Epithelial cell of proximal tubule (primary cell): ENCODE measurements at regions not wholly inside any gene's neighbourhood (a gene's known extent, or its start where the extent isn't known, plus 50 kb on each side); places are given as distances from the start of the nearest gene placed in this dataset.

Experiments
- DNase-seq: peaks from one replicate; pipeline ENCODE4 v3.0.0-alpha.2; 2011; ENCODE audit warnings: low read depth
- H3K4me3 ChIP-seq: 2 replicates; pipeline ENCODE4 v1.5.1; 2011; ENCODE audit warnings: low read depth, mild to moderate bottlenecking, low read length
- CTCF ChIP-seq: conservative IDR thresholded peaks from 2 replicates; pipeline ENCODE4 v1.5.1; 2012; ENCODE audit warnings: low read depth, mild to moderate bottlenecking, low read length

- H3K4me3 ChIP-seq = no peak overlapping the region
- no peak for TF ChIP-seq CTCF
- no peak for DNase-seq
Measured at GRCh38 chr11:110958216-110958615, 246.0 kb upstream of the ARHGAP20 start.

GRCh38 chr11:110955776-110956175, 243.5 kb upstream of the ARHGAP20 start:
- no peak for DNase-seq
- no peak overlapping the region for H3K4me3 ChIP-seq
- no peak for TF ChIP-seq CTCF

GRCh38 chr11:110951950-110952503, 239.8 kb upstream of the ARHGAP20 start:
- DNase-seq = no peak
- H3K4me3 ChIP-seq = no peak overlapping the region
- no peak for TF ChIP-seq CTCF

GRCh38 chr11:110951037-110951949, 239.1 kb upstream of the ARHGAP20 start:
- DNase-seq = no peak
- H3K4me3 ChIP-seq = no peak overlapping the region
- no peak for TF ChIP-seq CTCF

GRCh38 chr11:110948112-110948511, 235.9 kb upstream of the ARHGAP20 start:
- no peak for DNase-seq
- TF ChIP-seq CTCF = no peak
- no peak overlapping the region for H3K4me3 ChIP-seq

- H3K4me3 ChIP-seq = no peak overlapping the region
- no peak for TF ChIP-seq CTCF
- DNase-seq = no peak
Measured at GRCh38 chr11:110947096-110947495, 234.9 kb upstream of the ARHGAP20 start.

GRCh38 chr11:110939471-110939870, 227.2 kb upstream of the ARHGAP20 start:
- TF ChIP-seq CTCF = no peak
- DNase-seq = no peak

More at GRCh38 chr11:110939471-110939870, 227.2 kb upstream of the ARHGAP20 start:
- no peak overlapping the region for H3K4me3 ChIP-seq
